Endothelial cell of umbilical vein (primary cell): ENCODE measurements at regions not wholly inside any gene's neighbourhood (a gene's known extent, or its start where the extent isn't known, plus 50 kb on each side); places are given as distances from the start of the nearest gene placed in this dataset.

ENCODE experiments used
- BruUV-seq: library from RNA; stranded (reverse); fragments of 400-500 nt; replicated peaks from 2 replicates; lab custom pipeline; 2021; lab: Mats Ljungman, UMichigan
- CTCF ChIA-PET: fragments of 300-600, 350-600 bp; sonication (Branson Sonifier 250); formaldehyde crosslinking; loops from one replicate; lab custom pipeline; 2021; ENCODE audit warnings: antibody characterized with exemption, inconsistent platforms; lab: Charles Lee
- POLR2A ChIA-PET: fragments of 300-600, 350-600 bp; sonication (Branson Sonifier 250); formaldehyde crosslinking; loops from one replicate; lab custom pipeline; 2021; ENCODE audit warnings: antibody characterized with exemption, inconsistent platforms; lab: Charles Lee
- DNase-seq: peaks from one replicate; pipeline ENCODE4 v3.0.0-alpha.2; 2011; ENCODE audit warnings: low read depth, low spot score
- FAIRE-seq: peaks from 2 replicates; lab custom pipeline; 2011; peaks lifted over from hg19 to GRCh38; lab: Jason Lieb, UNC
- H2AFZ ChIP-seq: 2 replicates; pipeline ENCODE4 v1.6.0; 2012; ENCODE audit warnings: low read depth, low read length, control low read depth, inconsistent platforms
- H3K27ac ChIP-seq: 2 replicates; pipeline ENCODE4 v1.5.1; 2011; ENCODE audit warnings: low read depth, mild to moderate bottlenecking, control low read depth, low read length, moderate library complexity; ENCODE audit not compliant: insufficient read depth
- H3K27me3 ChIP-seq, 2 experiments: 2 replicates each; pipeline versions ENCODE4 v1.6.0 to v1.6.1; 2011; ENCODE audit warnings: low read length in 2 of 2, mixed read lengths in 1 of 2; ENCODE audit not compliant: control insufficient read depth in 2 of 2, insufficient read depth in 2 of 2
- H3K36me3 ChIP-seq, 2 experiments: 2 replicates in 1 of 2; 3 replicates in 1 of 2; pipeline ENCODE4 v1.5.1; 2011; ENCODE audit warnings: low read length in 2 of 2, mild to moderate bottlenecking in 1 of 2, moderate library complexity in 1 of 2; ENCODE audit not compliant: control insufficient read depth in 2 of 2, insufficient read depth in 2 of 2; ENCODE audit errors: extremely low read depth in 1 of 2
- H3K4me1 ChIP-seq: 3 replicates; pipeline ENCODE4 v1.5.1; 2011; ENCODE audit warnings: mild to moderate bottlenecking, low read length; ENCODE audit not compliant: control insufficient read depth, insufficient read depth; ENCODE audit errors: extremely low read depth
- H3K4me2 ChIP-seq: 2 replicates; pipeline ENCODE4 v1.6.1; 2011; ENCODE audit warnings: low read length, control low read depth, mixed read lengths; ENCODE audit not compliant: insufficient read depth
- H3K4me3 ChIP-seq, 3 experiments: fragments of 200-600 bp in 1 of 3; sonication (generic), shearing (Covaris generic) in 1 of 3; replicated peaks in 1 of 3; 2 replicates each; pipeline ENCODE4 v1.5.1; 2011 to 2016; ENCODE audit warnings: control low read depth in 3 of 3, low read length in 3 of 3, mild to moderate bottlenecking in 2 of 3, inconsistent platforms in 1 of 3, low read depth in 1 of 3, moderate library complexity in 1 of 3; ENCODE audit not compliant: insufficient read depth in 1 of 3
- H3K79me2 ChIP-seq: 2 replicates; pipeline ENCODE4 v1.6.0; 2012; ENCODE audit warnings: low read length, inconsistent platforms; ENCODE audit not compliant: control insufficient read depth, insufficient read depth
- H3K9ac ChIP-seq: replicated peaks from 2 replicates; pipeline ENCODE3; 2011; ENCODE audit warnings: low read length, control low read depth; ENCODE audit not compliant: insufficient read depth; ENCODE audit errors: extremely low read depth
- H3K9me1 ChIP-seq: replicated peaks from 3 replicates; pipeline ENCODE4 v1.6.0; 2011; ENCODE audit warnings: mild to moderate bottlenecking, low read length; ENCODE audit not compliant: control insufficient read depth, insufficient read depth; ENCODE audit errors: extremely low read depth
- H3K9me3 ChIP-seq: replicated peaks from 2 replicates; pipeline ENCODE4 v1.5.1; 2012; ENCODE audit warnings: low read length, inconsistent platforms; ENCODE audit not compliant: control insufficient read depth, insufficient read depth
- H4K20me1 ChIP-seq: replicated peaks from 2 replicates; pipeline ENCODE3; 2011; ENCODE audit warnings: mild to moderate bottlenecking, low read length; ENCODE audit not compliant: control insufficient read depth, insufficient read depth; ENCODE audit errors: extremely low read depth
- EZH2 ChIP-seq: IDR thresholded peaks from 2 replicates; pipeline ENCODE4 v1.6.1; 2012; ENCODE audit warnings: borderline replicate concordance, low read depth, mild to moderate bottlenecking, moderate library complexity, low read length, inconsistent platforms; ENCODE audit not compliant: severe bottlenecking
- FOS ChIP-seq: IDR thresholded peaks from 2 replicates; pipeline ENCODE4 v1.6.1; 2011; ENCODE audit warnings: mild to moderate bottlenecking, low read length, moderate library complexity, borderline replicate concordance; ENCODE audit not compliant: insufficient read depth
- GATA2 ChIP-seq: IDR thresholded peaks from 2 replicates; pipeline ENCODE4 v1.7.0; 2011; ENCODE audit warnings: low read depth, mild to moderate bottlenecking, moderate library complexity, mixed read lengths, low read length; ENCODE audit not compliant: insufficient read length, insufficient read depth
- JUN ChIP-seq: IDR thresholded peaks from 2 replicates; pipeline ENCODE4 v1.6.1; 2011; ENCODE audit warnings: borderline replicate concordance, low read depth; ENCODE audit not compliant: insufficient read length, insufficient read depth
- MYC ChIP-seq: IDR thresholded peaks from one replicate; pipeline ENCODE4 v1.6.1; 2011; ENCODE audit warnings: mild to moderate bottlenecking, low read depth, low read length
- POLR2A ChIP-seq: IDR thresholded peaks from 2 replicates; pipeline ENCODE4 v1.6.1; 2012; ENCODE audit warnings: low read depth, mild to moderate bottlenecking, control low read depth, low read length
- POLR2AphosphoS5 ChIP-seq: IDR thresholded peaks from 2 replicates; pipeline ENCODE4 v1.6.1; 2012; ENCODE audit warnings: low read depth, mild to moderate bottlenecking, control low read depth, low read length, moderate library complexity; ENCODE audit not compliant: insufficient read depth
- dilution Hi-C: fragments of 300-500 bp; cut with MboI; formaldehyde crosslinking; loops from one replicate; pipeline ENCODE4 v1.15.0; 2019; ENCODE audit warnings: low sequenced_read_pairs; ENCODE audit not compliant: extremely low pct_ligation_motif_present
- intact Hi-C: fragments of 100-400 bp; cut with micrococcal nuclease; formaldehyde crosslinking; loops from one replicate; pipeline ENCODE4 v1.10.0; 2022
- TF ChIP-seq, protein P1 (sequence below): IDR thresholded peaks from 2 replicates; pipeline ENCODE4 v1.6.1; 2011; ENCODE audit not compliant: insufficient read depth, insufficient read length
- TF ChIP-seq, protein P2 (sequence below), 2 donors: IDR thresholded peaks; 1 replicate in 1 of 2; 2 replicates in 1 of 2; pipeline ENCODE4 v1.5.1; 2011; ENCODE audit warnings: low read length in 2 of 2, mild to moderate bottlenecking in 2 of 2, moderate library complexity in 2 of 2, control low read depth in 1 of 2, inconsistent platforms in 1 of 2, low read depth in 1 of 2; ENCODE audit not compliant: insufficient read depth in 1 of 2; ENCODE audit errors: extremely low read depth in 1 of 2

DNA sequence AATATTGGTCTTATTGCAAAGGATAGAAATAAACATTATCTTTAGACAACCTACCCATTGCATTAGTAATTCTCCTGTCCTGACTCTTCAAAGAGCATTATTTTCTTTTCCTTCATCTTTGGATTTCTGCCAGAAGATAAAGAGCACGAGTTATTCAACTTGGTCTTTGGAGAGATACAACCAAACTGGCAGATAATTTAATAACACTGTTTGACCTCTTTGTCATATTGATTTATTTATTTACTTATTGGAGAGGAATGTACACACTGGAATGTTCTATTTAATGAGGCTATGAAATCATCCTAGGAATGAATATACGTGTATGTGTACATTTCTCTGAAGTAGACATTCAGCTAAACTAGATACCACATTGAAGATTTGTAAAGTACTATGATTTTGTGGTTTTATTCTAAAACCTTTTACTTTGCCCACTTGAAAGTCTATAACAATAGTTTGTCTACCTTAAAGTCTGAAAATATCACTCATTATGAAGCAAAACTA is 462.1 kb downstream of the C3orf38 start:
- Histone ChIP-seq H3K4me3 (no peak overlapping the region), H4K20me1 (no peaks in the 10 kb centered on the region), H3K4me2 (no peak overlapping the region), H2AFZ (no peak overlapping the region), H3K9me1 (no peaks in the 10 kb centered on the region), H3K27me3 (no peaks in the 10 kb centered on the region), H3K9ac (no peak overlapping the region), H3K9me3 (peaks cover 7% of the 10 kb centered on the region), H3K27ac (no peak overlapping the region), H3K36me3 (no peaks in the 10 kb centered on the region), H3K4me1 (no peaks in the 10 kb centered on the region), H3K79me2 (no peaks in the 10 kb centered on the region)
- intact Hi-C loops (no loop called here), dilution Hi-C loops (no loop called here)
- no TSS peak for BruUV-seq
- no peak for DNase-seq
- TF ChIP-seq POLR2A (no peak), MYC (no peak), JUN (no peak), EZH2 (no peak), GATA2 (no peak), POLR2AphosphoS5 (no peak)
- TF ChIP-seq, protein P1, sequence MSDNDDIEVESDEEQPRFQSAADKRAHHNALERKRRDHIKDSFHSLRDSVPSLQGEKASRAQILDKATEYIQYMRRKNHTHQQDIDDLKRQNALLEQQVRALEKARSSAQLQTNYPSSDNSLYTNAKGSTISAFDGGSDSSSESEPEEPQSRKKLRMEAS: no peak
- ChIA-PET CTCF (no interaction called here), POLR2A (no interaction called here)
- no peak for FAIRE-seq

DNA sequence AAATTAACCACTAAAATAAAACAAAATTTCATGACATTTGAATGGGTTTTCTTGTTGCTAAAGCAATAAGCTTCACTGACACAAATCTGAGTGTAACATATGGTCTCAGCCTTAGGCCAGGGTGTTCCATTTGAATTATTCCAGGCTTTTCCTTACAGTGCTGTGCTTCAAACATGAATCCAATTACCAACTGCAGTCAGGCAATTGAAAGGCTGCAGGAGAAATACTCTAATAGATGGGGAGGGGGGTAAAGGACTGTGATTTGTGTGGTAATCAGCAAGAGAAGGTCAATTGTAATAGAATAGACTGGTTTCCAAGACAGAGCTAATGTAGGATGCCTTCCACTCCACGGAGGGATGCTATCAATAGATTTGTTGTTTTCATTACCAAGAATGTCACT is 466.7 kb downstream of the C3orf38 start:
- no peak for TF ChIP-seq JUN
- TF ChIP-seq GATA2: no peak
- no peak for TF ChIP-seq EZH2
- TF ChIP-seq, protein P1: no peak
- no peak for TF ChIP-seq FOS
- no peak for TF ChIP-seq POLR2A
- TF ChIP-seq, protein P2, sequence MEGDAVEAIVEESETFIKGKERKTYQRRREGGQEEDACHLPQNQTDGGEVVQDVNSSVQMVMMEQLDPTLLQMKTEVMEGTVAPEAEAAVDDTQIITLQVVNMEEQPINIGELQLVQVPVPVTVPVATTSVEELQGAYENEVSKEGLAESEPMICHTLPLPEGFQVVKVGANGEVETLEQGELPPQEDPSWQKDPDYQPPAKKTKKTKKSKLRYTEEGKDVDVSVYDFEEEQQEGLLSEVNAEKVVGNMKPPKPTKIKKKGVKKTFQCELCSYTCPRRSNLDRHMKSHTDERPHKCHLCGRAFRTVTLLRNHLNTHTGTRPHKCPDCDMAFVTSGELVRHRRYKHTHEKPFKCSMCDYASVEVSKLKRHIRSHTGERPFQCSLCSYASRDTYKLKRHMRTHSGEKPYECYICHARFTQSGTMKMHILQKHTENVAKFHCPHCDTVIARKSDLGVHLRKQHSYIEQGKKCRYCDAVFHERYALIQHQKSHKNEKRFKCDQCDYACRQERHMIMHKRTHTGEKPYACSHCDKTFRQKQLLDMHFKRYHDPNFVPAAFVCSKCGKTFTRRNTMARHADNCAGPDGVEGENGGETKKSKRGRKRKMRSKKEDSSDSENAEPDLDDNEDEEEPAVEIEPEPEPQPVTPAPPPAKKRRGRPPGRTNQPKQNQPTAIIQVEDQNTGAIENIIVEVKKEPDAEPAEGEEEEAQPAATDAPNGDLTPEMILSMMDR (IDR thresholded peaks at IDR 0.05; ENCODE audit: extremely low read depth in 1 of 2, insufficient read depth in 1 of 2, low read depth in 1 of 2, low read length in 2 of 2): no peak
- FAIRE-seq: no peak
- dilution Hi-C loops: no loop called here

More for the DNA sequence above, 466.7 kb downstream of the C3orf38 start:
- no peak overlapping the region for H3K27ac ChIP-seq
- H3K79me2 ChIP-seq: no peaks in the 10 kb centered on the region
- H3K36me3 ChIP-seq: no peaks in the 10 kb centered on the region
- H3K27me3 ChIP-seq: no peaks in the 10 kb centered on the region
- H3K9ac ChIP-seq: no peak overlapping the region
- no peak overlapping the region for H2AFZ ChIP-seq
- ChIA-PET POLR2A (no interaction called here), CTCF (no interaction called here)
- no peaks in the 10 kb centered on the region for H3K9me1 ChIP-seq
- no peak overlapping the region for H3K4me2 ChIP-seq
- peaks cover 4% of the 10 kb centered on the region for H3K9me3 ChIP-seq
- no peaks in the 10 kb centered on the region for H3K4me1 ChIP-seq
- DNase-seq: no peak
- no TSS peak for BruUV-seq
- H4K20me1 ChIP-seq: no peaks in the 10 kb centered on the region
- intact Hi-C loops: no loop called here
- no peak overlapping the region for H3K4me3 ChIP-seq
